Hepatocyte (in vitro differentiated cells): ENCODE measurements at regions not wholly inside any gene's neighbourhood (a gene's known extent, or its start where the extent isn't known, plus 50 kb on each side); places are given as distances from the start of the nearest gene placed in this dataset.

ENCODE experiments used
- EZH2 ChIP-seq: fragments of 200-600 bp; sonication (generic); IDR thresholded peaks from 2 replicates; pipeline ENCODE4 v1.6.1; 2016; ENCODE audit warnings: antibody characterized with exemption, mild to moderate bottlenecking, borderline replicate concordance
- TF ChIP-seq, protein P1 (sequence below): fragments of 200-600 bp; sonication (generic); IDR thresholded peaks from 2 replicates; pipeline ENCODE4 v1.5.1; 2016; ENCODE audit warnings: antibody characterized with exemption, mild to moderate bottlenecking; ENCODE audit not compliant: poor library complexity

DNA sequence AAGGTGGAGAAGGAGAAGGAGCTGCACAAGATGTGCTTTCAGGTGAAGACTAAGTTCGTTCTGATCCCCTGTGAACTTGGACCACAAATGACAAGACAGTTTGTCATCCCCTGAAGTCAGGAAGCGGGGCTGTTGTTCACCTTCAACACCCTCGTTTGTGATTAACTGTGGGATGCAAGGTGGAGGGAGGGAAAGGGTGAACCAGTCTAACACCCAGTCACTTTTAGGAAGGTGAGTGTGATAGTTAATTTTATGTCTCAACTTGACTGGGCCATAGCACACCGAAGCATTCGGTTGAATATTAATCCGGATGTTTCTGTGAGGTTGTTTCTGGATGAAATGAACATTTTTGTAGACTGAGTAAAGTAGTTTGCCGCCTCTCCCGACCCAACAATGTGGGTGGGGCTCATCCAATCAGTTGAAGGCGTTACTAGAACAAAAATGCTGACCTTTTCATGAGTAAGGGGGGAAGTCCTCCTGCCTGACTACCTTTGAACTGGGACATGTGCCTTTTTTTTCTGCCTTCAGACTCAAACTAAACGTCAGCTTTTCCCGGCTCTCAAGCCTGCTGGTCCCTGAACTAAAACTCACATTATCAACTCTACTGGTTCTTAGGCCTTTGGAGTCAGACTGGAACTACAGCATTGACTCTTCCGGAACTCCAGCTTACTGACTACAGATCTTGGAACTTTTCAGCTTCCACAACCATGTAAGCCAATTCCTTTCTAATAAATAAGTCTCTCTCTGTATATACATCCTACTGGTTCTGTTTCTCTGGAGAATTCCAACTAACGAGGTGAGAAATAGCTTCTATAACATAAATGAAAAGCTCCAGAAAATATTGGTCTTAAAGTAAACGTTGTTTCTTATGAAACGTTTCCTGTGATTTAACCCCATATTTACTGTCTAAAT lies 264.0 kb upstream of the SLITRK3 start:
- no peak for TF ChIP-seq EZH2
- TF ChIP-seq, protein P1, sequence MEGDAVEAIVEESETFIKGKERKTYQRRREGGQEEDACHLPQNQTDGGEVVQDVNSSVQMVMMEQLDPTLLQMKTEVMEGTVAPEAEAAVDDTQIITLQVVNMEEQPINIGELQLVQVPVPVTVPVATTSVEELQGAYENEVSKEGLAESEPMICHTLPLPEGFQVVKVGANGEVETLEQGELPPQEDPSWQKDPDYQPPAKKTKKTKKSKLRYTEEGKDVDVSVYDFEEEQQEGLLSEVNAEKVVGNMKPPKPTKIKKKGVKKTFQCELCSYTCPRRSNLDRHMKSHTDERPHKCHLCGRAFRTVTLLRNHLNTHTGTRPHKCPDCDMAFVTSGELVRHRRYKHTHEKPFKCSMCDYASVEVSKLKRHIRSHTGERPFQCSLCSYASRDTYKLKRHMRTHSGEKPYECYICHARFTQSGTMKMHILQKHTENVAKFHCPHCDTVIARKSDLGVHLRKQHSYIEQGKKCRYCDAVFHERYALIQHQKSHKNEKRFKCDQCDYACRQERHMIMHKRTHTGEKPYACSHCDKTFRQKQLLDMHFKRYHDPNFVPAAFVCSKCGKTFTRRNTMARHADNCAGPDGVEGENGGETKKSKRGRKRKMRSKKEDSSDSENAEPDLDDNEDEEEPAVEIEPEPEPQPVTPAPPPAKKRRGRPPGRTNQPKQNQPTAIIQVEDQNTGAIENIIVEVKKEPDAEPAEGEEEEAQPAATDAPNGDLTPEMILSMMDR: no peak
